Nephron progenitor cell (in vitro differentiated cells): ENCODE measurements at regions not wholly inside any gene's neighbourhood (a gene's known extent, or its start where the extent isn't known, plus 50 kb on each side); places are given as distances from the start of the nearest gene placed in this dataset.
"Not testable (repeated sequence)": the region's sequence is repeated elsewhere in the genome, so short reads cannot be mapped to it uniquely, and the experiment has no call there.

ENCODE experiments used
- DNase-seq: peaks from one replicate; pipeline ENCODE4 v3.0.0; 2021
- H3K27ac Mint-ChIP-seq: 2 replicates; pipeline ENCODE4 v1.8.0; 2021; ENCODE audit warnings: mild to moderate bottlenecking, moderate library complexity, mixed read lengths
- H3K27me3 Mint-ChIP-seq: 2 replicates; pipeline ENCODE4 v1.8.0; 2021; ENCODE audit warnings: mild to moderate bottlenecking, low read depth, mixed read lengths; ENCODE audit not compliant: poor library complexity
- H3K36me3 Mint-ChIP-seq: 2 replicates; pipeline ENCODE4 v1.8.0; 2021; ENCODE audit warnings: low read depth, mixed read lengths
- H3K4me1 Mint-ChIP-seq: 2 replicates; pipeline ENCODE4 v1.8.0; 2021; ENCODE audit warnings: mixed read lengths
- H3K4me3 Mint-ChIP-seq: 2 replicates; pipeline ENCODE4 v1.8.0; 2021; ENCODE audit warnings: mild to moderate bottlenecking, moderate library complexity, mixed read lengths
- H3K9me3 Mint-ChIP-seq: 2 replicates; pipeline ENCODE4 v1.8.0; 2021; ENCODE audit warnings: mild to moderate bottlenecking, moderate library complexity, mixed read lengths
- CTCF ChIP-seq: fragments of 200-600 bp; sonication (generic); IDR thresholded peaks from 2 replicates; pipeline ENCODE4 v1.5.0; 2021; ENCODE audit warnings: antibody characterized with exemption

- Mint-ChIP-seq H3K36me3 (no peaks in the 10 kb centered on the region), H3K4me3 (no peak overlapping the region), H3K4me1 (no peaks in the 10 kb centered on the region), H3K27ac (no peak overlapping the region), H3K9me3 (peaks cover 19% of the 10 kb centered on the region), H3K27me3 (peaks cover 39% of the 10 kb centered on the region)
- no peak for DNase-seq
- TF ChIP-seq CTCF, result no peak
Measured at GRCh38 chr5:12662545-12663314, 758.5 kb upstream of the CTNND2 start.

DNA sequence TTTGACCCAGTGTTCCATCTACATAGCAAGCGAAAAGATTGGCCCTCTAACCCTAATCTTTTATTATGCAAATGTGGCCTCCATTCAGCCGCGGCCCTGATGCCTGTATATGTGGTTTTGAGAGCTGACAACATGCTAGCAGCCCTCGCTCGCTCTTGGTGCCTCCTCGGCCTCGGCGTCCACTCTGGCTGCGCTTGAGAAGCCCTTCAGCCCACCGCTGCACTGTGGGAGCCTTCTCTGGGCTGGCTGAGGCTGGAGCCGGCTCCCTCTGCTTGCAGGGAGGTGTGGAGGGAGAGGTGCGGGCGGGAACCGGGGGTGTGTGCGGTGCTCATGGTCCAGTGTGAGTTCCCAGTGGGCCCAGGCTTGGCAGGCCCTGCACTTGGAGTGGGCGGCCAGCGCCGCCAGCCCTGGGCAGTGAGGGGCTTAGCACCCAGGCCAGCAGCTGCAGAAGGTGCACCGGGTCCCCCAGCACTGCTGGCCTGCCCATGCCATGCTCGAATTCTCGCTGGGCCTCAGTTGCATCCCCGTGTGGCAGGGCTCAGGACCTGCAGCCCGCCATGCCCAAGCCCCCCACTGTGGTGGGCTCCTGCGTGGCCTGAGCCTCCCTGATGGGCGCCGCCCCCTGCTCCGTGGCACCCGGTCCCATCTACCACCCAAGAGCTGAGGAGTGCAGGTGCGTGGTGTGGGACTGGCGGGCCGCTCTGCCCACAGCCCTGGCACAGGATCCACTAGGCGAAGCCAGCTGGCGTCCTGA is 757.5 kb upstream of the CTNND2 start:
- DNase-seq, result no peak
- Mint-ChIP-seq H3K9me3 (peaks cover 19% of the 10 kb centered on the region), H3K27me3 (peaks cover 30% of the 10 kb centered on the region), H3K4me1 (no peaks in the 10 kb centered on the region), H3K36me3 (no peaks in the 10 kb centered on the region), H3K4me3 (no peak overlapping the region), H3K27ac (no peak overlapping the region)
- no peak for TF ChIP-seq CTCF

DNA sequence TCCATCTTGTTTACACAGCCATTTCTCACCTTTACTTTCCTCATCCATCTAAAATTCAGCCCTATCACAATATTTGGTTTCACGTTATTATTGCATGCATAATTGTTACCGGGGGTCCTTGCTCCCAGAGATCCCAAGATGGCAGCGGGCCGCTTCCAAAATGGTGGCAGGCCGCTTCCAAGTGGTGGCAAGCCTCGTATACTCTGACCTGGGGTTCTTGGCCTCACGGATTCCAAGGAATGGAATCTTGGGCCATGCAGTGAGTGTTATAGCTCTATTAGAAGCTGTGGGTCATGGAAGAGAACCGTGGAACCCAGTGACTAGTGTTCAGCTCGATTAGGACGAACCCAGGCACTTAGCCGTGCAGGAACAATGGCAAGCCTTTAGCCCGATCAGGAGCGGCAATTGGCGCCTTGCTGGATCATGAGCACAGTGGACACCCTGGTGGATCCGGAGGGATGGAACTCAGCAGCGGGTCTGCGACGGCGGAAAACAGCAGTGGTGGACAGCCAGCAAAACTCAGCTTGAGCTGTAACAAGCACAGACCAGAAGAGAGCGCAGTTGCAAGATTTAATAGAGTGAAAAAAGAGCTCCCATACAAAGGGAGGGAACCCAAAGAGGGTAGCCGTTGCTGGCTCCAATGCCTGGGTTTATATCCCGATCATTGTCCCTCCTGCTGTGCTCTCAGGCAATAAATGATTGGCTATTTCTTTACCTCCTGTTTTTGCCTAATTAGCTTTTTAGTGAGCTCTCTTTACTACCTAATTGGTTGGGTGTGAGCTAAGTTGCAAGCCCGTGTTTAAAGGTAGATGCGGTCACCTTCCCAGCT is 756.2 kb upstream of the CTNND2 start:
- peaks cover 17% of the 10 kb centered on the region for H3K27me3 Mint-ChIP-seq
- H3K27ac Mint-ChIP-seq, H3K4me3 Mint-ChIP-seq, H3K36me3 Mint-ChIP-seq, DNase-seq, H3K4me1 Mint-ChIP-seq: not testable (repeated sequence)
- H3K9me3 Mint-ChIP-seq, result peaks cover 19% of the 10 kb centered on the region

DNA sequence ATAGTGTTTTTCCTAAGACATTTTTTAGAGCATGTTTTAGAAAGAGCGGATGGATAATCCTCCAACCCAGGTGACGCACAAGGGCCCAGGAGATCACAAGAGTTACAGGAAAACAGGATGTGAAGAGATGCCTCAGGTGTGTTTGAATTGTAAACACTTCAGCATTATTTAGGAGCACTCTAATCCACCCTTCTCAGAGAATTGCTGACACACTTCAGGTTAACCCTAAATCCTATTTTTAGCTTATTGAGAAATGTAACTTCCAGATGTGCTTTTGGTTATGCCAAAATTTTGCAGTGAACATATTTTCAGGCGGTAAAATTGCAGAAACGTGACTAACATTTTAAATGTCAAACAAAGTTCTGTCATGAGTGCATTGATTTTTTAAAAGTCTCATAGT is 755.4 kb upstream of the CTNND2 start:
- H3K4me1 Mint-ChIP-seq, result no peaks in the 10 kb centered on the region
- peaks cover 19% of the 10 kb centered on the region for H3K9me3 Mint-ChIP-seq
- TF ChIP-seq CTCF, result no peak
- peaks cover 9% of the 10 kb centered on the region for H3K27me3 Mint-ChIP-seq
- no peak for DNase-seq
- no peaks in the 10 kb centered on the region for H3K36me3 Mint-ChIP-seq
- no peak overlapping the region for H3K4me3 Mint-ChIP-seq
- H3K27ac Mint-ChIP-seq, result no peak overlapping the region

DNA sequence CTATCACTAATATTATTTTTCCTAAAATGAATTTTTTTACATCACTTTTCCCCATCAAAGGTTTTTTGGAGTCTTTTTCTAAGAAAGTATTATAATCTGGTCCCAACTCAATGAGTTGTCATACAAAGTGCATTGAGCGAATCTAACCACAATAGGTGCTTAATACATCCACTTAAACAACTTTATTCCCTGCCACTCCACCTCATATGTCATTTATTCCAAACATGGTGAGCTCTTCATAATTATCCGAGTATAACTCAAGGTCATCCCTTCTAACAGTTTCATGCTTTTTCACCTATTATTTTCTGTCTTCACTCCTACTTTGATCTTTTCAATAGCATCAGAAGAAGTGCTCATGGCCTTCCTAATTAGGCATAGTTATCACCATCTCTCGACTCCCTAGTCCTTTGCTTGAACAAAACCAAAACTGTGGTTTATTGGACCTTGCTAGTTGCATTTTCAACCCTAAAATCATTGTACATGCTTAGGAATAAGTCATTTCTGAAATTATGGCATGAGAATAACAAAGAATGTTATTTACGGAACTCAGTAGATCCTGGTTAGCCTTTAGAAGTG is 754.7 kb upstream of the CTNND2 start:
- H3K27me3 Mint-ChIP-seq, result peaks cover 6% of the 10 kb centered on the region
- no peak for DNase-seq
- TF ChIP-seq CTCF, result no peak
- H3K4me1 Mint-ChIP-seq, result no peaks in the 10 kb centered on the region
- no peak overlapping the region for H3K27ac Mint-ChIP-seq
- H3K36me3 Mint-ChIP-seq, result no peaks in the 10 kb centered on the region
- H3K4me3 Mint-ChIP-seq, result no peak overlapping the region
- H3K9me3 Mint-ChIP-seq, result peaks cover 19% of the 10 kb centered on the region

GRCh38 chr5:12657914-12658474 is 753.7 kb upstream of the CTNND2 start:
- DNase-seq, H3K27me3 Mint-ChIP-seq, H3K27ac Mint-ChIP-seq, H3K4me3 Mint-ChIP-seq, H3K36me3 Mint-ChIP-seq, H3K4me1 Mint-ChIP-seq: not testable (repeated sequence)
- H3K9me3 Mint-ChIP-seq, result peaks cover 19% of the 10 kb centered on the region
